HG03064 (cell line): ENCODE measurements at regions not wholly inside any gene's neighbourhood (a gene's known extent, or its start where the extent isn't known, plus 50 kb on each side); places are given as distances from the start of the nearest gene placed in this dataset.

ENCODE experiments used
- ATAC-seq: cut with Tn5 transposase; IDR thresholded peaks from one replicate; pipeline ENCODE4 v1.9.1; 2021; ENCODE audit warnings: low read depth; ENCODE audit not compliant: unreplicated experiment

DNA sequence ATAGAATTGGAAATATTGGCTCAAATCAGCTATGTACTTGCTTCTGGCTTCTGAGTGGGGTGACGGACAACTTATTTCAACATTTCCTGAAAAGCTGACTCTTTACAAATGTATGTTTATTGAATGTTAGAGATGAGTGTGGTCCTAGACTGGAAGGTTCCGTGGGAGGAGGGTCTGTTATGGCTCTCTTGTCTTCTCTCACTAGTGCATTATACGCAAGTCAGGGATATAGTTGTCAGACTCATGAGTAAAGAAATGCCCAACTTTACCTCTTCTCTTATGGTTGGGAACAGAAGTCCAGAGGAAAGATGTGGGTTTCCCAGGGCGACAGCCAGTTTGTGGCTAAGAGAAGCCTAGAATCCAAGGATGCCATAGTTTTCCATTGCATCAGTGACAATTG is 839.3 kb upstream of the WWC1 start:
- ATAC-seq, result no peak

DNA sequence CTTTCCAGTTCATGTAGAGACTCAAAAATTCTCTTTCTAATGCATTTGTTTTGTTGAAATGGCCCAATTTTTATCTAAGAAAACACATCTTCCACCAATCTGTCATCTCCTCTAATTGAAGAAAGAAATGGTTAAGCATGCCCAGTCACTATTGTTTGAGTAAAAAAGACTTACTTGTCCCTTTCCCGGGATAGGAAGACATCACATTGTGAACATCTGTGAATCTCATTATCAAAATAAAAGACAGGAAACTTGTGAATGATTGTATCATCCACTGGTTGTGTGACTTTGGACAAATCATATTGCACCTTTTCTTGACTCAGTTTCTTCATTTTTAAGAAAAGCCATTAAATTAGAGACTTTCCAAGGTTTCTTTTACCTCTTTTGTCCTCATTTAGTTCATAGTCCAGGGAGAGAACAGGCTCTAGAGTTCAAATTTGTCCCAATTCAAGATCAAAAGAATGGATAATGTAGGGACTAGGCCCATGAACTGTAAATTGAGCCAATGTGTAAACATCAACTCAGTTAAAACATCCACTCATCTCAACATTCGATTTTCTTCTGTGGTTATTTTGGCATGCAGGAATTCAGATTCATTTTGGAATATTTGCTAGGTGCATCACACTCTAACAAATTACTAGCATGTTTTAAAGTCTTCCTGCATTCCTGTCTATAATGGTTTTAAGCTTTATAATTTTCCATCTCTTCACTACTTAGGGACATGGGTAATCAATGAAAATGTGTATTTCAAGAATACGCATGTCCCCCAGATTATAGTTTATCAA is 838.0 kb upstream of the WWC1 start:
- no peak for ATAC-seq

DNA sequence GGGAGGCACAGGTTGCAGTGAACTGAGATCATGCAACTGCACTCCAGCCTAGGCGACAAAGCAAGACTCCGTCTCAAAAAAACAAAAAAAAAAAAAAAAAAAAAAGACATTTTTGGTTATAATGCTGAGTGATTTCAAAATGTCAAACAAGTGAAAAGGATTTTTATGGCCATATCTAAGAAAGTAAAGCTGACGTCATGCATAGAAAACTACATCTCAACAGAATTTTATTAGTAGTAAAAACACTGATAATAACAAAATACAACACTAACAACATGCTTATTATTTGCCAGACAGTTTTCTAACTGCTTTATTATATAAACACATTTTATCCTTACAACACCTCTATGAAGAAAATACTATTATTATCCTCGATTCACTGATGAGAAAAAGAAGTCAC is 833.0 kb upstream of the WWC1 start:
- ATAC-seq, result no peak

DNA sequence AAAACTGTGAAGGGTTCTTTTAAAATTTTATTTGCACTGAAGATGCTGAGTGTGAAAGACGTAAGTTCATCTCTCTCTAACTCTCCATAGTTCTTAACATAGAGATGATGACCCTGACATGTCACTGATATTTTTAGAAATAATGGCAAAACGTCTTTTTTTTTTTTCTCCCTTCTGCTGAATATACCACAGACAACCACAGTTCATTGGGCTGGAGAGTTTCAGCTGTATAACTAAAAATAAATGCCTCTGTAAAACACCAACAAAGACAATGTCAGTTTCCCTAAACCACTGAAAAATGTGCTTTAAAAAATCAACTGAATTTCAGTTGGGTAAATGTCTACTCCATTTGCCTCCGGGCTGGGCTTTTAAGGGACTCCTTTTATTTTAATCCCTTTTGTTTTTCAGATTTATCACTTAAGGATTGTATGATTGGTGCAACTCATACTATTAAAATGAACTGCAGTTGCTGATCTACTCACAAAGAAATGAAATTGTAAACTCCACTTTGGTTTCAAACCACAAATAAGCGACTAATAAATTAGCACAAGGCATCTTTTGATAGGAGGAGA is 830.9 kb upstream of the WWC1 start:
- no peak for ATAC-seq

DNA sequence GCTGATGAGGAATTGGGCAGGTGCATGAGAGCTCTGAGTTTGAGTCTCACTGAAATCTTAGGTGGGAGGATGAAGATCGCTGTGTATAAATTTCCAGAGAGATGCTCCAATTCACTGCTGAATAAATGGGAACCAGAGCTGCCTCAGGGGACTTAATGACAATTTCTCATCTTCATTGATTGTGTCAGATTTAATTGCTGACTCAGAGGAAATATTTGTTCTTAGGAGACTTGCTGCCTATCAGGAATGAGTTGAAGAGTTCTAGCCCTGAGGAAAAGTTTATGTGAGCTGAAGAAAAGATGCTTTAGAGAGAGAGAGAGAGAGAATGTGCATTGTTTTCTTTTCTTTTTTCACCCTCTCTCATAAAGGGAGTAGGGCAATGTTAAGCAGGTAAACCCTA is 827.5 kb upstream of the WWC1 start:
- ATAC-seq, result no peak

DNA sequence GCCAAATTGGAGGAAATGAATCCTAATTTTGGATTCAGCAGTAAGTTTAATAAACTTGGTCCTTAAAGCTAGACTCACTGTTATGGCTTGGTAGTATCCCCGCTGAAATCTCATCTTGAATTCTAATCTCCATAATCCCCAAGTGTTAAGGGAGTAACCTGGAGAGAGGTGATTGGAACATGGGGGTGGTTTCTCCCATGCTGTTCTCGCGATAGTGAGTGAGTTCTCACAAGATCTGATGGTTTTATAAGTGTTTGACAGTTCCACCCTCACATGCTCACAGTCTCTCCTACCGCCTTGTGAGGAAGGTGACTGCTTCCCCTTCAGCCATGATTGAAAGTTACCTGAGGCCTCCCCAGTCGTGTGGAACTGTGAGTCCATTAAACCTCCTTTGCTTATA is 824.5 kb upstream of the WWC1 start:
- ATAC-seq, result no peak

DNA sequence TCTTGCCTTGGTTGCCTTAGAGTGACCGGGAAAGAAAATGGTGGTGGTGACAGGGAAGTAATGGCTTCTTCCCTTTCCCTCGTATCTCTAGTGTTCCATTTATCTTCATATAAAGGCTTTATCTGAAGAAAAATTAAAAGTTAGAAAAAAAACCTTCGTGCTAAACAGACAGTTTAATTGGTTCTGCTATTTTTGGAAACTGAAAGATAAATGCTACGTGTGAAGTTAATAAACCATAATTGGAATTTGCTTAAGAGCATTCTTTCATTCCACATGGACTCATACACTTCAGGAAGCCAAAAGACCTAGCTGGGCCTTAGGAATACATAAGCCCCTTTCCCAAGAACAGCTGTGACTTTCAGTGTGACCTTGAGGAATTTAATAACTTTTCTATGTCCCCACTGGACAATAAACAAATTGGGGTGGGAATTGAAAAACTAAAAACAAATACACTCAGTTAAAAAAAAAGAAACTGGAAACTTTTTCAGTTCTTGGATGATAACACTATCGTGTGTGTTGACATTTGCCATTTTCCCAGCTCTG is 818.8 kb upstream of the WWC1 start:
- ATAC-seq, result no peak

DNA sequence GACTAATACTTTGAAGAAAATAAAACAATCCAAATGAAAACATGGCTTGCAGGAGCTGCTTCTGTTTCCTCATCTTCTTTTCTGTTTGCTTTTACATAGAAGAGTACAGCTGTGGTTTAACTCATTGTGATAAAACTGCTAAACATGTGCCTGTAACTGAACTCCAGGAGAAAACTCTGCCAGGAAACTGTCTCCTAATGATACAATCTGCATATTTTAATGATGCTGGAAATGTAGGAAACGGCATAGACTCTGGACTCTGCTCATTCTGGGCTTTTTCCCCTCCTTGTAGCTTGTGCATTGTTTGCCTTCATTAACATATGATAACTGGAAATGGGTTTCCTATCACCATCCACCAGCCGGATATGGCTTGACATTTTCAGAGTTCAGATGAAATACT is 813.3 kb upstream of the WWC1 start:
- ATAC-seq, result no peak

DNA sequence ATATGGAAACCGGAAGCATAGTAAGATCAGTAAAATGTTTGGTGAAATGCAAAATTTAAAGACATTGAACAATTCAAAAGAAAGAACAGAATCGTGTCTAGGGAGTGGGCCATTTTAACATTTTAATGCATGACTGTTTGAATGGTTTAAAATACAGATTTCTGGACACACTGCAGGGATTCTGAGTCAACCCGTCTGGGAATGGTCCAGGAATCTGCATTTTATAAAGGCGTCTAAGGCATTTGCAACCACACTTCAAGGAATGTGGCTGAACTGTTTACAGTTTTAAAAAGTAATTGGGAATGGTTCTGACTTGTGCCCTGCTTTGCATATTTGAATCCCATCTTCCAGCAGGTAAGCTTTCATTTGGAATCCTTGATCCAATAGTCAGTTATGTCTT is 811.7 kb upstream of the WWC1 start:
- no peak for ATAC-seq

DNA sequence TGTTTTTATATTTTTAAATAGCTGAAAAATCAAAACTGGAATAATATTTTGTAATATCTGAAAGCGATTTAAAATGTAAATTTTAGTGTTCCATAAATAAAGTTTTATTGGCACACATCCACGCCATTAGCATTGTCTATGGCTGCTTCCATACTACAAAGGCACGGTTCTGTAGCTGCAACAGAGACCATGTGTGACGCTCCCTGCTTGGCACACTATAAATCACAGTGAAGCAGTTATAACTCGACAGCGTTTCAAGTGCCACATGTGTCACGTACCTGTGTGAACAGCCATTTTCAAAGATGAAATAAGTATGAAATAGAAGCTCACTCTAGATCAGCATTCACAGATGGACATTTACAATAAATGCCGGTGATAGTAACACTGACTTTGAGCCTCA is 810.1 kb upstream of the WWC1 start:
- ATAC-seq, result no peak

DNA sequence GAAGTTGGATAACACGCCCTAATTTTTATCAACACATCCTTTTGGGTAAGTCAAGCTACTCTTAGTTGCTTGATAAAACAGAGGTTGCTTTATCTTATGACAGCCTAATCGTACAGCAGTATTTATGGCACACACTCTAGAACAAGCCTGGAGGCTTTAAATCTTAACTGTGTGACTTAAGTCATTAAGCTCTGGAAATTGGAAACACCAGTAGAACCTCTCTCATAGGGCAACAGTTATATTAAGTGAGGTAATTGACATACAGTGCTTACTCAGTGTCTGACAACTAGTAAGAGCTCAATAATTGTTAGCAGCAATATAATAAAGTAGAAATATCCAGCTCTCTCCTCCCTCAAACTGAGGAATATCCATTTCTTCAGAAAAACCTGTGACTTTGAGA is 808.9 kb upstream of the WWC1 start:
- ATAC-seq, result no peak

DNA sequence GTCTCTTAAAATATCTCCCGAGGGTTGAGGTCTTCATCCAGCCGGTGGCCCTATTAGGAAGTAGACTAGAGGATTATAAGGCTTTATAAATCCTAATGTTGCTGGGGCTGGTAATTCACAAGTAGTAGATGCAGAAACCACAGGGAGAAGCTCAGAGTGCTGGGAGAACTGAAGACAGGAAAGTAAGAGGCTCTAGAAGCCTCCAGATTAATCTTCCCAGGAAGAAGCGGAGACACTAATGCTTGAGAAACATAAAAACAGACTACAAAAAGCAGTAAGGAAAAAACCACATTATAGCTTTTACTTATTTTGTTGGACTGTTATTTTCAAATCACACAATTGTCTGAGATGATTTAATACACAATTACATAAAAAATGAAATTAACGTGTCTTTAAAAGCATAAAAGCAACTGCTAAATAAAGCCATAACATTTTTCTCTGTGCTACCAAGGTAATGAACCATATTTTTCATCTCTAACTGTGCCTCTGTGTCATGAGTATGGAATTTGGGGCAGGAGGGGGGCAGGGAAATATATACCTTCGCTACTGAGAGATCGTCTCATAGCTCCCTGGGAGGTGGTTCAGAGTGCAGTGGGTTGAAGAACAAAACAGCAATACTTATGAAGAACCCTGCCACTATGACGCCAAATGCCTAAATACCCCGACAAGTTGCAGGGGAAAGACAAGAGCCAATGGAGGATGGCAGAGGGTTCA is 806.2 kb upstream of the WWC1 start:
- ATAC-seq, result no peak

DNA sequence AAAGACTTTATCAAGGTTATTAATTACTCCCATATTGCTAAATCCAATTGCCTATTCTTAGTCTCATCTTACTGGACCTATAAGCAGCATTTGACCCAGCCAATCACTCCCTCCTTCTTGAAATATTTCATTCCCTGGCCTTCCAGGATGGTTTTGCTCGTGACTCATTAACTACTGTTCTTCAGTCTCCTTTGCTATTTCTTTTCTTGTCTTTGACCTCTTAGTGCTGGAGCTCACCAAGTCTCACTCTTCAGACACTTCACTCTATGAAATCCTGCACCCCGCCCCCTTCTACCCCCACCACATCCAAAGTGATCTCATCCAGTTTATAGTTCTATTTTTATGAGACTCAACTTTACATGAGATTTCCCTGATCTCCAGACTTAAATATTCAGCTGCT is 803.1 kb upstream of the WWC1 start:
- no peak for ATAC-seq

DNA sequence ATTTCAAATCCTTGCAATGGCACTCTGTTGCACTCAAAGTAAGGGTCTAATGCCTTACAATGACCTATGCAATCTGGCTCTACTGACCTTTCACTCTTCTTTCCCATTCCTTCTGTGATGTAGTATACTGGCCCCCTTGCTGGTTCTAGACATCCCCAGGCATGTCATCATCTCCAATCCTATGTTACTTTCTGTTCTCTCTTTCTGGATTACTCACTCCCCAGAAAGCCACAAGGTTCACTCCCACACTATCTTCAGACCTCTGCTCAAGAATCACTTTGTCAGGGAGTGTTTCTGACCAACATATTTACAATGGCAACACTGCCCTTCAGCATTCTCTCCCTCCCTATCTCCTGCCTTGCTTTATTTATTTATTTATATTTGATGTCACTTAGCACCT is 802.2 kb upstream of the WWC1 start:
- no peak for ATAC-seq

DNA sequence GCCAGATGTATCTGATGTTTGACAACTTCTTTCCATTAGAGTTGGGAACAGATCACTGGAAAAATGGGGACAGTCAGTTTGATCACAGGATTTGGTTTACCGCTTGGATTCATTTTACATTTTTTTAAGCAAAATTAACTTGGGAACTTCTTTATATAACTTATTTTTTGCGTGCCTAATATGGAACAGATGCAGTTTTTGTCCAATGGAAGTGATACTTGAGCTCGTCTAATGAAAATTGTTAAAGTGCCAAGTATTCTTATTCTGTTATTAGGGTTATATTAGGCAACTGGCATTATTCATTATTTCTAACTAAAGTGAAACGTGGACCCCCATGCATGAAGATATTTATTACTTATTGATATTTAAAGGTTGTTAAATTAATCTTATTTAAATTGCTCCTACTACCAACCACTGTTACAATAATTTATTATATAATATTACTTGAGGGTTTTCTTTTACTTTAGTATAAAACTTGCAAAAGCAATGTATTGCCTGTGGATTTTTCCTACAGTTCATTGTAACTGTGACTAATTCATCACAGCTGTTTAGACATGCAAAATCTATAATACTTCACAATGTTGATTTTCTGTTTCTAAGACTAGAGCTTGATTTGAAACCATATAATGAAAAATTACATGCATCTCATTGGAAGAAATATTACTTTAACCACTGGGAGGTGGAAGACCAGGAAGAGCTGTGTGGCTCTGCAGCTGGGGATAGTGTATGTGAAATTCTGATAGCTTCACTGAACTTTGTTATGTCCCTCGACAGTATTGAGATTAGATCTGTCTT is 787.3 kb upstream of the WWC1 start:
- no peak for ATAC-seq

DNA sequence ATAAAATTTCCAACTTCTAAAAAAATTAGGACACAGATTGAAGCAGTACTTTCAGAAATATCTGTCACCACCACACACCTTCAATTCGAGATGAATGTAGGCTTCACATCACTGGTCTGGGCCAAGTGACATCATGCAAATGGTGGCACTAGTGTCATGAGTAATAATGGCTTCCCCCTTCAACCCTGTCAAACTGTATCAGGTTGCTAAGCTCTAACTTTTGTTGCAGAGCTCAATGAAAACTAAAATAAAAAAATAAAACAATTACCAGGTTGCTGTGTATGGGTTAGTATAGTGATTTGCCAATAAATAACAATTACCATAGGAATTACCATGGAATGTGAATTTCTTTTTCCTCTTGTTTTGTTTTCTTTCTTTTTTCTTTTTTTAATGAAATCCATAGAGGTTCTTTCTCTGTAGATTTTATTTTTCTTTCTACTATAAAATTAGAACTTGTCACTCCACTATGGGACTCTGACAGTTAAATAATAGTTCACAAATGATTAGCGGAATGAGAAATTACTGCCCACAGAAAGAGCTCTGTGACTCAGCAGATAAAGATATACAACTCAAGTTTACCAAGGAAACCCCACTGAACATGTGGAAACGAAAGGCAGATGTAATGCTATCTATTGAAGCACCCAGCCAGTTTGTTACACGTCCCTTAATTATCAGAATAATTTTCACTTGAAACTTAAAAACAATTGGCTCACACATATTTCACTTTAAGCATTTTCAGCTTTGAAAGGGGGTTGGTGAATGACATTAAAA is 783.8 kb upstream of the WWC1 start:
- no peak for ATAC-seq

DNA sequence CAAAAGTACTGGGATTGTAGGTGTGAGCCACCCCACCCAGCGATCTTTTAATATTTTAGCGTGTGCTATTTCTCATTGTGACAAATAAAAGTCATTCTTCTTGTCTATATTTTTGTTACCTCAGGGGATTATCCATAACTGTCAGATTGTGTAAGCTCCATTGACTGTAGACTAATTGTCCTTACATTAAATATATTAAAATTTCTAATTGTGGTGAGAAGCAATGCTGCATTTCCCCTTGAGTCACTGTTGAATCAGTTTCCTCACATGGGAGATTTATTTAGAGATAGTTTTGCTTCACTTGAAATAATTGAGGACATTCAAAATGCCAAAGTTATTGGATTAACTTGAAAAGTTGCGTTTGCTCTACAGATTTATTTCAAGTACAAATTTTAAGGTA is 782.4 kb upstream of the WWC1 start:
- ATAC-seq, result no peak

DNA sequence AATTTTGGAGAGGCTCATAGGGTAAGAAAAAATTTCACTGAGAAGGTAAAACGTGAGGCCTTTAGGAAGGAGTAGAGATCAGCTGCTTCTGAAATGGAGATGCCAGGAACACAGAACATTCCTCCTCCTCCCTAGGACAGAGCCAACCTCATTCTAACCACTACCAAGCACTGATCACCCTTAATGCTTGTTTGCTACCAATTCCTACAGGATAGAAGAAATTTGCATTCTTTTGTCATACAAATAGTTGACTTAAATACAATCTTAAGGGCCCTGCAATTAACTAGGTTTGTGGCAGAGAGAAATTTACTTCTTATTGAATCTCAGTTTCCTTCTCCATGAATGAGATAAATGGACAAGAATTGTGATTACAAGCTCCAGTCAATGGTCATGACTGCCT is 780.2 kb upstream of the WWC1 start:
- ATAC-seq, result no peak

DNA sequence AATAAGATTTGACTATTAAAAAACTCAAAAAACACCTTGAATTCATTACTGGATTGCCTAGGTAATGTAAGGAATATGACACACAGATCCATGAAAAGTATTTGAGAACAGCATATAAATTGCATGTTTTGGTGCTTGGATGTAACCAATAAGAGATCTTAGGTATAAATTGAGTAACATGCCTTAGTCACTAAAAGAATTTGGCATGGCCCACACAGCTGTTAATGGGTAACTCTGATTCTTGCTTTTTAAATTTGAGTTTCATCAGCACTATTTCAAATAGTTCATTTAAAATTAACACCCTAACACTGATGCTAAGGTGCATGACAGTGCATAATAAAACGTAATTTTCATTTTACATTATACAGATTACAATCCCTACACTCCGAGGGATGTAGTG is 779.3 kb upstream of the WWC1 start:
- no peak for ATAC-seq

DNA sequence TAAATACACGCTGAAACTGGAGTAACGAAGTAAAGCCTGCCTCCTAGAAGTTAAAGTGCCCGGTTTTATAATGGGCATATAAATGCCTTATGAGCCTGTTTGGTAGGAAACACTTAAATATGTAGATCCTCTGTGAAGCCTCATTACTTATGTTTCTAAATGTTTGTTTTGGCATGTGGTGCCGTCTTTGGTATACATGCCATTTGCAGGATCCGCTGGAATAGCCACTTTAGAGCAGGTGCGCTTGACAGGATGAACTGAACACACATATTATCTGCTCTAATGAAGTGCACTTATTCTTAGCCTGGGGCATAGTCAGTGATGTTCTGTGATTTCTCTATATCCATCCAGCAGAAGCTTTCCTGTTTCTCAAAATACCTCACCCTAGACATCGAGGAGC is 778.1 kb upstream of the WWC1 start:
- ATAC-seq, result no peak
